Fibroblast of lung (primary cell): ENCODE measurements at regions not wholly inside any gene's neighbourhood (a gene's known extent, or its start where the extent isn't known, plus 50 kb on each side); places are given as distances from the start of the nearest gene placed in this dataset.

Experiments
- CTCF ChIP-seq, 2 donors: IDR thresholded peaks in 1 of 2; conservative IDR thresholded peaks in 1 of 2; 1 replicate in 1 of 2; 2 replicates in 1 of 2; pipeline ENCODE4 v1.5.1; 2011 to 2012; ENCODE audit warnings: low read length in 2 of 2, control low read depth in 1 of 2, inconsistent platforms in 1 of 2, low read depth in 1 of 2, mild to moderate bottlenecking in 1 of 2
- EZH2 ChIP-seq: IDR thresholded peaks from 2 replicates; pipeline ENCODE4 v1.5.1; 2012; ENCODE audit warnings: low read length, control low read depth, mild to moderate bottlenecking; ENCODE audit errors: missing control alignments

DNA sequence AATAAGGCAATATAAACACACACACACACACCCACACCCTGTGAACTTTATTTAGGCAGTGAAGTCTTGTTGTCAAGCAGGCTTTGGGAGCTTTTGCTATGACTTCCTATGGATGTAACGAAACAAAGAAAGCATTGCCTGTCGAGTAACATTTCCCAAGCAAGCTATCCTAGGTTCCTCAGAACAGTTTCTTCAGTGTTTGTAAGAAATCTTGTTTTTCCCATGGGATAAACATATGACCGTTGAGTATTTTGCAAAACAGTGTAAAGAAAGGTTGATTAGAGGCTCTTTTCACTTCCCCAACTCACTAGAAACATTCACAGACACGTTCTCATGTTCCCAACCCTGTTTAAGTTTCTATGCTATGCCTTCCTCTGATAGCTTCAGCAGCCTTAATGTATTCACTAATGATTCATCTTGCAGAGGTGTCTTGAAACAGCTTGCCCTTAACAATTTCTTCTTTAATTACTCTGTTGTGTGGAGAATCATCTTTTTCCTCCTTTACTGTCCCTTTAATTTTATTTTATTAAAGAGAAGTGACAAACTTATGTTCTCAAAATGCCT lies 1947.1 kb upstream of the TENM3 start:
- TF ChIP-seq CTCF (conservative IDR thresholded peaks at IDR 0.05 in 1 of 2, IDR thresholded peaks at IDR 0.05 in 1 of 2; ENCODE audit: low read depth in 1 of 2, low read length in 2 of 2) (no peak), EZH2 (no peak)
